Natural killer cell (primary cell): ENCODE measurements at regions not wholly inside any gene's neighbourhood (a gene's known extent, or its start where the extent isn't known, plus 50 kb on each side); places are given as distances from the start of the nearest gene placed in this dataset.

Experiments
- ATAC-seq, 3 donors: fragments of 150-1000 bp in 2 of 3; fragments of 200-7000 bp in 1 of 3; cut with Tn5 transposase; 1 replicate in 1 of 3; 2 replicates in 2 of 3; pipeline ENCODE4 v1.10.0; 2021; ENCODE audit warnings: mild to moderate bottlenecking in 2 of 3, moderate library complexity in 2 of 3
- DNase-seq, 2 donors: peaks; one replicate each; pipeline versions ENCODE4 v3.0.0 to v3.0.0-alpha.2; 2013 to 2021; ENCODE audit warnings: mixed read lengths in 1 of 2
- H3K27ac ChIP-seq: one replicate; pipeline ENCODE4 v1.5.1; 2013; ENCODE audit warnings: mild to moderate bottlenecking, low read length
- H3K27me3 ChIP-seq: one replicate; pipeline ENCODE4 v1.6.1; 2013; ENCODE audit warnings: low read length; ENCODE audit not compliant: control insufficient read depth, insufficient read depth
- H3K36me3 ChIP-seq: one replicate; pipeline ENCODE4 v1.6.1; 2013; ENCODE audit warnings: low read length; ENCODE audit not compliant: control insufficient read depth, insufficient read depth
- H3K4me1 ChIP-seq: one replicate; pipeline ENCODE4 v1.6.1; 2013; ENCODE audit warnings: low read length; ENCODE audit not compliant: control insufficient read depth, insufficient read depth
- H3K4me3 ChIP-seq: one replicate; pipeline ENCODE4 v1.5.1; 2013; ENCODE audit warnings: low read length
- H3K9me3 ChIP-seq: one replicate; pipeline ENCODE4 v1.6.1; 2013; ENCODE audit warnings: low read length; ENCODE audit not compliant: control insufficient read depth, insufficient read depth
- H3K27ac Mint-ChIP-seq, 2 donors: one replicate each; pipeline ENCODE4 v1.8.0; 2022; ENCODE audit warnings: mild to moderate bottlenecking in 2 of 2, mixed read lengths in 2 of 2, moderate library complexity in 1 of 2
- H3K27me3 Mint-ChIP-seq, 2 donors: one replicate each; pipeline ENCODE4 v1.8.0; 2022; ENCODE audit warnings: low read depth in 2 of 2, mixed read lengths in 2 of 2
- H3K36me3 Mint-ChIP-seq: one replicate; pipeline ENCODE4 v1.8.0; 2022; ENCODE audit warnings: mixed read lengths
- H3K4me1 Mint-ChIP-seq, 2 donors: one replicate each; pipeline ENCODE4 v1.8.0; 2022; ENCODE audit warnings: mixed read lengths in 2 of 2
- H3K4me3 Mint-ChIP-seq: one replicate; pipeline ENCODE4 v1.8.0; 2022; ENCODE audit warnings: mild to moderate bottlenecking, moderate library complexity, mixed read lengths
- H3K9me3 Mint-ChIP-seq, 2 donors: one replicate each; pipeline ENCODE4 v1.8.0; 2022; ENCODE audit warnings: mixed read lengths in 2 of 2
- WGBS: methylation state at CpG from one replicate; pipeline ENCODE4 v1.1.7; 2013; ENCODE audit warnings: missing lambda C conversion rate; ENCODE audit not compliant: insufficient coverage; 5-methylcytosine and 5-hydroxymethylcytosine counted together
- intact Hi-C: fragments of 100-400 bp; cut with micrococcal nuclease; formaldehyde crosslinking; loops from one replicate; pipeline ENCODE4 v1.14.2; 2022
- TF ChIP-seq, protein P1 (sequence below): fragments of 200-600 bp; IDR thresholded peaks from one replicate; pipeline ENCODE4 v1.8.0; 2022; ENCODE audit warnings: antibody characterized with exemption

DNA sequence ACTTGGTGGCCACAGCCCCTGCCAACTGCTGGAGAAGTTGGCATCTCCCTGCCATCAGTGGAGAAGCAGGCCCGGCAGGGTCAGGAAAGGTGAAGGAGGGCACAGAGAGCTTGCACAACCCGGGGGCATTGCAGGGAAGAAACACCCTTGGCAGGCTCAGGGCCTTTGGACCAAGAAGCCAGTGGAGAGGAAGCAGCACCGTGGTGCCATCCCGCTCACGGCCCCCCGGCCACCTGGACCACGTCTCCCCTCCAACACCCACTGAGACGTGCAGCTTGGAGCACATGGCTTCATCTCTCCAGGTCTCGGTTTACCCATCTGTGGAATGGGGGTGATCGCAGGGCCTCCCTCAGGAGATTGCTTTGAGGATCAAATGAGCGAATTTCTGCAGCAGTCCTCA is 158.1 kb downstream of the RBFOX3 start:
- intact Hi-C loops, result no loop called here
- H3K4me1 Mint-ChIP-seq, result peaks cover 0 to 36% of the 10 kb centered on the region in 2 donors
- Histone ChIP-seq H3K9me3 (no peaks in the 10 kb centered on the region), H3K36me3 (no peaks in the 10 kb centered on the region), H3K27me3 (no peaks in the 10 kb centered on the region), H3K4me3 (no peak overlapping the region), H3K27ac (no peak overlapping the region), H3K4me1 (no peaks in the 10 kb centered on the region)
- no peak overlapping the region for H3K4me3 Mint-ChIP-seq
- H3K27ac Mint-ChIP-seq, result no peak overlapping the region
- H3K27me3 Mint-ChIP-seq, result no peaks in the 10 kb centered on the region
- ATAC-seq (no peak), DNase-seq (no peak)
- no peaks in the 10 kb centered on the region for H3K9me3 Mint-ChIP-seq
- H3K36me3 Mint-ChIP-seq, result no peaks in the 10 kb centered on the region
- WGBS, result 87% methylated on average over 11 of the region's 11 CpGs
- TF ChIP-seq, protein P1, sequence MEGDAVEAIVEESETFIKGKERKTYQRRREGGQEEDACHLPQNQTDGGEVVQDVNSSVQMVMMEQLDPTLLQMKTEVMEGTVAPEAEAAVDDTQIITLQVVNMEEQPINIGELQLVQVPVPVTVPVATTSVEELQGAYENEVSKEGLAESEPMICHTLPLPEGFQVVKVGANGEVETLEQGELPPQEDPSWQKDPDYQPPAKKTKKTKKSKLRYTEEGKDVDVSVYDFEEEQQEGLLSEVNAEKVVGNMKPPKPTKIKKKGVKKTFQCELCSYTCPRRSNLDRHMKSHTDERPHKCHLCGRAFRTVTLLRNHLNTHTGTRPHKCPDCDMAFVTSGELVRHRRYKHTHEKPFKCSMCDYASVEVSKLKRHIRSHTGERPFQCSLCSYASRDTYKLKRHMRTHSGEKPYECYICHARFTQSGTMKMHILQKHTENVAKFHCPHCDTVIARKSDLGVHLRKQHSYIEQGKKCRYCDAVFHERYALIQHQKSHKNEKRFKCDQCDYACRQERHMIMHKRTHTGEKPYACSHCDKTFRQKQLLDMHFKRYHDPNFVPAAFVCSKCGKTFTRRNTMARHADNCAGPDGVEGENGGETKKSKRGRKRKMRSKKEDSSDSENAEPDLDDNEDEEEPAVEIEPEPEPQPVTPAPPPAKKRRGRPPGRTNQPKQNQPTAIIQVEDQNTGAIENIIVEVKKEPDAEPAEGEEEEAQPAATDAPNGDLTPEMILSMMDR, result no peak

DNA sequence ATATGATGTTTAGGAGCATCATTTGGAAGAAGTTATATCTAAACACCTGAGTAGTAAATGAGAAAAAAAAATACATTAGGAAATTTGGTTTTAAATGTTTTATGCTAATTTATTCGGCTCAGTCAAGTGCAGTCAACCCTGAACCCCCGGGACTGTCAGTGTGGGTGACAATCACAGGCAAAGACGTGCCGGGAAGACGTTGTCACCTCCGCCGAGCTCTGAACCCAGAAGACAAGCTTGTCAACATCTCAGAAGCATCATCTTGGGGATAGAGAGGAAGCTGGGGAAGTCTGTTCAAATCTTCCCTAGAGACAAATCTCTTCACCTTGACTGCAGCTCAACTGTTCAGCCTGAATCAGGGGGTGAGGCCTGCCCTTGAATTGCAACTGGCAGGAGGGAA is 159.7 kb downstream of the RBFOX3 start:
- no peaks in the 10 kb centered on the region for H3K27me3 Mint-ChIP-seq
- 79% methylated on average over 7 of the region's 7 CpGs for WGBS
- intact Hi-C loops, result no loop called here

DNA sequence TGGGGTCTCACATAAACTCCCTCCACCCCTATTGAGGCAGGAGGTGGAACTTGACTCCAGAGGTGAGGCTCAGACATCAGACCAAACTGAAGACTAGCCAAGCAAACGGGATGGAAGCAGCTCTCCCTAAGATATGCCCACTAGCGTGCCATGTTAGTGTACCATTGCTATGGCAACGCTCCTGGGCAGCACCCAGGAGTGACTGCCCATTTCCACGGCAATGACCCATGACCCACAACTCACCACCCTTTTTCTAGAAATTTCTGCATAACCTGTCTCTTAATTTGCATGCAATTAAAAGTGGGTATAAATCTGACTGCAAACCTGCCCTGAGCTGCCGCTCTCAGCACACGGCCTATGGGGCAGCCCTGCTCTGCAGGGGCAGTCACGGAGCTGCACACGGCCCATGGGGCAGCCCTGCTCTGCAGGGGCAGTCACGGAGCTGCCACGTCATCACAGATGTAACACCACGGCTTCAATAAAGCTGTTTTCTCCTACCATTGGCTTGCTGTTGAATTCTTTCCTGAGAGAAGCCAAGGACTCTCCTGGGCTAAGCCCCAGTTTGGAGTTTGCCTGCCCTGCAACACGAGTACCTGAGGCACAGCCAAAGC is 164.3 kb downstream of the RBFOX3 start:
- H3K27ac ChIP-seq, result no peak overlapping the region
- no peaks in the 10 kb centered on the region for H3K9me3 ChIP-seq
- H3K27me3 ChIP-seq, result no peaks in the 10 kb centered on the region
- WGBS, result 79% methylated on average over 12 of the region's 12 CpGs
- no peak overlapping the region for H3K27ac Mint-ChIP-seq
- H3K27me3 Mint-ChIP-seq, result no peaks in the 10 kb centered on the region
- H3K36me3 ChIP-seq, result no peaks in the 10 kb centered on the region
- H3K4me3 ChIP-seq, result no peak overlapping the region
- no peak for ATAC-seq
- intact Hi-C loops, result no loop called here
- no peaks in the 10 kb centered on the region for H3K36me3 Mint-ChIP-seq
- no peaks in the 10 kb centered on the region for H3K4me1 ChIP-seq
- no peak overlapping the region for H3K4me3 Mint-ChIP-seq
- no peaks in the 10 kb centered on the region for H3K9me3 Mint-ChIP-seq
- TF ChIP-seq, protein P1, result no peak
- no peak for DNase-seq
- peaks cover 0 to 14% of the 10 kb centered on the region in 2 donors for H3K4me1 Mint-ChIP-seq

More for the DNA sequence above, 159.7 kb downstream of the RBFOX3 start:
- ATAC-seq (no peak), DNase-seq (no peak)
- no peak overlapping the region for H3K27ac Mint-ChIP-seq
- Histone ChIP-seq H3K4me3 (no peak overlapping the region), H3K9me3 (no peaks in the 10 kb centered on the region), H3K36me3 (no peaks in the 10 kb centered on the region), H3K27me3 (no peaks in the 10 kb centered on the region), H3K4me1 (no peaks in the 10 kb centered on the region), H3K27ac (no peak overlapping the region)
- H3K4me1 Mint-ChIP-seq, result peaks cover 0 to 29% of the 10 kb centered on the region in 2 donors
- no peaks in the 10 kb centered on the region for H3K9me3 Mint-ChIP-seq
- no peaks in the 10 kb centered on the region for H3K36me3 Mint-ChIP-seq
- H3K4me3 Mint-ChIP-seq, result no peak overlapping the region
- TF ChIP-seq, protein P1, result no peak

DNA sequence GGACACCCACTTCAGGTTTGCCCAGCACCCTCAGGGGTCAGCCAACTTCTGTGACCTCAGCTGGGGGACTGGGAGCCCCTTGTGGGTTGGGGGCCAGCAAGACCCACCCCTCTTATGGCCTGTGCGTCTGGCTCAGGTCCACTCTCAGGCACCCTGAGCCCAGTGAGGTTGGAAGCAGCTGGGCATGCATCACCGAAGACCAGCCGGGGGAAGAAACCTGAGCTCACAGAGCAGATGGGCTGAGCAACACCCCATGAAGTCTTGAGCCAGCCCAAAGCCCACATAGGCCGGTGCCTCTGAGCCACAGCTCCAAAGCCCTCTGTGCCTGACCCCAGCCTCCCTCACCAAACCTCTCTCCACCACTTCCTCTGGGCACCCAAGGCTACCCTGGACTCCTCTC is 166.7 kb downstream of the RBFOX3 start:
- H3K36me3 ChIP-seq, result no peaks in the 10 kb centered on the region
- 90% methylated on average over 4 of the region's 4 CpGs for WGBS
- no peak for DNase-seq
- H3K4me3 Mint-ChIP-seq, result no peak overlapping the region
- H3K9me3 Mint-ChIP-seq, result no peaks in the 10 kb centered on the region
- TF ChIP-seq, protein P1, result no peak
- H3K27ac ChIP-seq, result no peak overlapping the region
- H3K36me3 Mint-ChIP-seq, result no peaks in the 10 kb centered on the region
- no peak overlapping the region for H3K4me3 ChIP-seq
- intact Hi-C loops, result no loop called here
- H3K9me3 ChIP-seq, result no peaks in the 10 kb centered on the region
- no peaks in the 10 kb centered on the region for H3K27me3 Mint-ChIP-seq
- H3K4me1 ChIP-seq, result no peaks in the 10 kb centered on the region
- no peak for ATAC-seq
- H3K27me3 ChIP-seq, result no peaks in the 10 kb centered on the region
- H3K4me1 Mint-ChIP-seq, result peaks cover 0 to 14% of the 10 kb centered on the region in 2 donors
- no peak overlapping the region for H3K27ac Mint-ChIP-seq
